ENCODE measurements at regions not wholly inside any gene's neighbourhood (a gene's known extent, or its start where the extent isn't known, plus 50 kb on each side); places are given as distances from the start of the nearest gene placed in this dataset.

GRCh38 chr1:30191154-30191702 lies 532.2 kb downstream of the MATN1 start:
- TF ChIP-seq NFRKB (IDR thresholded peaks at IDR 0.05) = no peak
- no peak for TF ChIP-seq TARDBP (IDR thresholded peaks at IDR 0.05)
- TF ChIP-seq FOXM1 (IDR thresholded peaks at IDR 0.05; ENCODE audit: borderline replicate concordance) = no peak
- no peak for TF ChIP-seq BHLHE40 (IDR thresholded peaks at IDR 0.05; ENCODE audit: borderline replicate concordance)
- no peak for TF ChIP-seq HDGF (IDR thresholded peaks at IDR 0.05; ENCODE audit: borderline replicate concordance)
